Chondrocyte (in vitro differentiated cells): ENCODE measurements at regions not wholly inside any gene's neighbourhood (a gene's known extent, or its start where the extent isn't known, plus 50 kb on each side); places are given as distances from the start of the nearest gene placed in this dataset.

Experiments used
- DNase-seq: peaks from one replicate; pipeline ENCODE4 v3.0.0; 2021; ENCODE audit warnings: mixed read lengths, low spot score
- H3K27ac Mint-ChIP-seq: one replicate; pipeline ENCODE4 v1.8.0; 2021; ENCODE audit warnings: mild to moderate bottlenecking, moderate library complexity, mixed read lengths; ENCODE audit not compliant: unreplicated experiment
- H3K27me3 Mint-ChIP-seq: 2 replicates; pipeline ENCODE4 v1.8.0; 2021; ENCODE audit warnings: low read depth, mixed read lengths
- H3K36me3 Mint-ChIP-seq: 2 replicates; pipeline ENCODE4 v1.8.0; 2021; ENCODE audit warnings: low read depth, mixed read lengths
- H3K4me1 Mint-ChIP-seq: 2 replicates; pipeline ENCODE4 v1.8.0; 2021; ENCODE audit warnings: low read depth, mild to moderate bottlenecking, mixed read lengths
- H3K4me3 Mint-ChIP-seq: one replicate; pipeline ENCODE4 v1.8.0; 2021; ENCODE audit warnings: mild to moderate bottlenecking, moderate library complexity, mixed read lengths; ENCODE audit not compliant: unreplicated experiment
- H3K9me3 Mint-ChIP-seq: 2 replicates; pipeline ENCODE4 v1.8.0; 2021; ENCODE audit warnings: low read depth, mixed read lengths
- CTCF ChIP-seq: fragments of 200-600 bp; sonication (generic); IDR thresholded peaks from 2 replicates; pipeline ENCODE4 v1.5.0; 2021; ENCODE audit warnings: antibody characterized with exemption, mild to moderate bottlenecking, moderate library complexity

- DNase-seq = no peak
- Mint-ChIP-seq H3K9me3 (peaks cover 15% of the 10 kb centered on the region), H3K27me3 (no peaks in the 10 kb centered on the region), H3K4me3 (no peak overlapping the region), H3K27ac (no peak overlapping the region), H3K36me3 (no peaks in the 10 kb centered on the region), H3K4me1 (peaks cover 18% of the 10 kb centered on the region)
- no peak for TF ChIP-seq CTCF
Observed at GRCh38 chrX:38896724-38897298, 95.6 kb downstream of the MID1IP1 start.

GRCh38 chrX:38898261-38898660 lies 97.0 kb downstream of the MID1IP1 start:
- Mint-ChIP-seq H3K27ac (no peak overlapping the region), H3K9me3 (peaks cover 10% of the 10 kb centered on the region), H3K36me3 (no peaks in the 10 kb centered on the region), H3K27me3 (no peaks in the 10 kb centered on the region), H3K4me1 (peaks cover 8% of the 10 kb centered on the region), H3K4me3 (no peak overlapping the region)
- no peak for DNase-seq
- TF ChIP-seq CTCF = no peak

- Mint-ChIP-seq H3K4me1 (no peaks in the 10 kb centered on the region), H3K27ac (no peak overlapping the region), H3K4me3 (no peak overlapping the region), H3K27me3 (no peaks in the 10 kb centered on the region), H3K9me3 (peaks cover 10% of the 10 kb centered on the region), H3K36me3 (no peaks in the 10 kb centered on the region)
- DNase-seq = no peak
- TF ChIP-seq CTCF = no peak
Observed at GRCh38 chrX:38899650-38900049, 98.4 kb downstream of the MID1IP1 start.

- DNase-seq = no peak
- no peaks in the 10 kb centered on the region for H3K4me1 Mint-ChIP-seq
- no peak overlapping the region for H3K27ac Mint-ChIP-seq
- no peaks in the 10 kb centered on the region for H3K36me3 Mint-ChIP-seq
- no peaks in the 10 kb centered on the region for H3K27me3 Mint-ChIP-seq
- no peak for TF ChIP-seq CTCF
- H3K9me3 Mint-ChIP-seq = peaks cover 10% of the 10 kb centered on the region
- no peak overlapping the region for H3K4me3 Mint-ChIP-seq
Observed at GRCh38 chrX:38900719-38901118, 99.5 kb downstream of the MID1IP1 start.

- Mint-ChIP-seq H3K4me3 (no peak overlapping the region), H3K36me3 (no peaks in the 10 kb centered on the region), H3K9me3 (peaks cover 8% of the 10 kb centered on the region), H3K27ac (no peak overlapping the region), H3K4me1 (no peaks in the 10 kb centered on the region), H3K27me3 (no peaks in the 10 kb centered on the region)
- DNase-seq = no peak
- TF ChIP-seq CTCF = no peak
Observed at GRCh38 chrX:38902972-38903492, 101.8 kb downstream of the MID1IP1 start.
